ENCODE measurements at regions not wholly inside any gene's neighbourhood (a gene's known extent, or its start where the extent isn't known, plus 50 kb on each side); places are given as distances from the start of the nearest gene placed in this dataset.

DNA sequence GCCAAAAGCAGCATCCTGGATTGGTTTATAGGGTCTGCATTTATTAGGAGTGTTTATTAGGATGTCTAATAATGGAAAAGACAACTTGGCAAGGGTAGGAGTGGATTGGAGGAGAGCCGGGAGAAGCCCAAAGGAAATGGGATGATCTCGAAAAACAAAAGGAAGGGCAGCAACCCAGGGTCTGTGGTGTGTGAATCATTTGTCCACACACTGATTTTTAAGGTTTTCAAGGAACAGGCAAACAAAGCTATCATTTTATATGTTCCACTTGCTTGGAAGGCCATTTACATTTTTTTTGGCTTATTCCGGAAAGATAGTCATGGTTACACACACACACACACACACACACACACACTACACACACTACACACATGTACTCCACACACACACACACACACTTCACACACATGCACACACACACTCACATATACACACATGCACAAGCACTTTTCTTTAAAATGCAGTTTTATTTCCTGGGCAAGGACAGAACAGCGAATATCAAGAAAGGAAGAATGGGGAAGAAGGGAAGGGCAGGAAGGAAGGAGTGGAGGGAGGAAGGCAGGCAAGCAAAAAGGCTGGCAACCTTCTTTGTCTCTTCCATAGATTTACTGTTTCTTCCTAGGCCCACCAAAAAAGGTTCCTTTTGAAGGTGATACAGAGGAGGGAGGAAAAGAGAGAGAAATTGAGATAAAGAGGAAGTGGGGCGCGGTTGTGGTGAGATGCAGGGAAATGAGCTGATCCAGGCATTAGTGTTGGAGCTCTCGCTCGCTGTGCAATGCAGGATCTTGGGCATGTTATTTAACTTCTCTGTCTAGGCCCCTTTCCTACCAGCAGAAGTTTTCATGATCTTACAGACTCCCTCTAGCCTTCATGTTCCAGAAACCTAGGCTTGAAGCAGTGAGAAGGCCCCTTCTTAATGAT lies 88.6 kb upstream of the MAML3 start:
- TF ChIP-seq, protein P1, sequence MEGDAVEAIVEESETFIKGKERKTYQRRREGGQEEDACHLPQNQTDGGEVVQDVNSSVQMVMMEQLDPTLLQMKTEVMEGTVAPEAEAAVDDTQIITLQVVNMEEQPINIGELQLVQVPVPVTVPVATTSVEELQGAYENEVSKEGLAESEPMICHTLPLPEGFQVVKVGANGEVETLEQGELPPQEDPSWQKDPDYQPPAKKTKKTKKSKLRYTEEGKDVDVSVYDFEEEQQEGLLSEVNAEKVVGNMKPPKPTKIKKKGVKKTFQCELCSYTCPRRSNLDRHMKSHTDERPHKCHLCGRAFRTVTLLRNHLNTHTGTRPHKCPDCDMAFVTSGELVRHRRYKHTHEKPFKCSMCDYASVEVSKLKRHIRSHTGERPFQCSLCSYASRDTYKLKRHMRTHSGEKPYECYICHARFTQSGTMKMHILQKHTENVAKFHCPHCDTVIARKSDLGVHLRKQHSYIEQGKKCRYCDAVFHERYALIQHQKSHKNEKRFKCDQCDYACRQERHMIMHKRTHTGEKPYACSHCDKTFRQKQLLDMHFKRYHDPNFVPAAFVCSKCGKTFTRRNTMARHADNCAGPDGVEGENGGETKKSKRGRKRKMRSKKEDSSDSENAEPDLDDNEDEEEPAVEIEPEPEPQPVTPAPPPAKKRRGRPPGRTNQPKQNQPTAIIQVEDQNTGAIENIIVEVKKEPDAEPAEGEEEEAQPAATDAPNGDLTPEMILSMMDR (IDR thresholded peaks at IDR 0.05) = no peak
- no peak for TF ChIP-seq POLR2A (IDR thresholded peaks at IDR 0.05)

Measured in right lobe of liver (tissue), 4 donors.